Progenitor cell of endocrine pancreas (in vitro differentiated cells): ENCODE measurements at regions not wholly inside any gene's neighbourhood (a gene's known extent, or its start where the extent isn't known, plus 50 kb on each side); places are given as distances from the start of the nearest gene placed in this dataset.

Experiments used
- DNase-seq: peaks from one replicate; pipeline ENCODE4 v3.0.0; 2021; ENCODE audit warnings: low spot score; ENCODE audit not compliant: unreplicated experiment
- H3K27ac Mint-ChIP-seq: 2 replicates; pipeline ENCODE4 v1.8.0; 2021; ENCODE audit warnings: mild to moderate bottlenecking, moderate library complexity, mixed read lengths
- H3K27me3 Mint-ChIP-seq: 2 replicates; pipeline ENCODE4 v1.8.0; 2021; ENCODE audit warnings: mixed read lengths
- H3K36me3 Mint-ChIP-seq: 2 replicates; pipeline ENCODE4 v1.8.0; 2022; ENCODE audit warnings: mixed read lengths; ENCODE audit not compliant: insufficient read depth
- H3K4me1 Mint-ChIP-seq: 2 replicates; pipeline ENCODE4 v1.8.0; 2021; ENCODE audit warnings: low read depth, mixed read lengths
- H3K4me3 Mint-ChIP-seq: 2 replicates; pipeline ENCODE4 v1.8.0; 2021; ENCODE audit warnings: low read depth, mild to moderate bottlenecking, moderate library complexity, mixed read lengths
- H3K9me3 Mint-ChIP-seq: 2 replicates; pipeline ENCODE4 v1.8.0; 2021; ENCODE audit warnings: low read depth, mixed read lengths
- TF ChIP-seq, protein P1 (sequence below): fragments of 200-600 bp; sonication (generic); IDR thresholded peaks from one replicate; pipeline ENCODE4 v1.5.0; 2021; ENCODE audit warnings: antibody characterized with exemption, mild to moderate bottlenecking; ENCODE audit not compliant: unreplicated experiment

DNA sequence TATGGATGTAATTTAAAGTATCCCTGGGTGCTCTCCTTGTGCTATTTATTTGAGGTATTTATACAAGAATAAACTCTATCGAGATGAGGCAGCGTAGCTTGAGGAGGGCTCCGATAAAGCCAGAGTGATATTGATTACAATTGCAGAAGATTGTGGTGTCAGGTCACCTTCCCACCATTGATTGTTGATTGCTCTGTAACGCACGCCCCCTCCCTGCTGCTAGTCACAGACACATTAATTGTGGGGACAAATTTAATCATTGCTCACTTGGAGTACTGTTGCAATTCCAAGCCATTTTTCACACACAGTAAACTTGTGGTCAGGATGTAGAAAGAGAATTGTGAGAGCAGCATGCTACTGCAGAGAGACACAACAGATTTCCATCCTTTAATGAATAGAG lies 75.4 kb downstream of the IRX3 start:
- no peak overlapping the region for H3K27ac Mint-ChIP-seq
- no peaks in the 10 kb centered on the region for H3K9me3 Mint-ChIP-seq
- DNase-seq: no peak
- no peaks in the 10 kb centered on the region for H3K36me3 Mint-ChIP-seq
- H3K27me3 Mint-ChIP-seq: peaks cover 66% of the 10 kb centered on the region
- H3K4me1 Mint-ChIP-seq: peaks cover 13% of the 10 kb centered on the region
- TF ChIP-seq, protein P1, sequence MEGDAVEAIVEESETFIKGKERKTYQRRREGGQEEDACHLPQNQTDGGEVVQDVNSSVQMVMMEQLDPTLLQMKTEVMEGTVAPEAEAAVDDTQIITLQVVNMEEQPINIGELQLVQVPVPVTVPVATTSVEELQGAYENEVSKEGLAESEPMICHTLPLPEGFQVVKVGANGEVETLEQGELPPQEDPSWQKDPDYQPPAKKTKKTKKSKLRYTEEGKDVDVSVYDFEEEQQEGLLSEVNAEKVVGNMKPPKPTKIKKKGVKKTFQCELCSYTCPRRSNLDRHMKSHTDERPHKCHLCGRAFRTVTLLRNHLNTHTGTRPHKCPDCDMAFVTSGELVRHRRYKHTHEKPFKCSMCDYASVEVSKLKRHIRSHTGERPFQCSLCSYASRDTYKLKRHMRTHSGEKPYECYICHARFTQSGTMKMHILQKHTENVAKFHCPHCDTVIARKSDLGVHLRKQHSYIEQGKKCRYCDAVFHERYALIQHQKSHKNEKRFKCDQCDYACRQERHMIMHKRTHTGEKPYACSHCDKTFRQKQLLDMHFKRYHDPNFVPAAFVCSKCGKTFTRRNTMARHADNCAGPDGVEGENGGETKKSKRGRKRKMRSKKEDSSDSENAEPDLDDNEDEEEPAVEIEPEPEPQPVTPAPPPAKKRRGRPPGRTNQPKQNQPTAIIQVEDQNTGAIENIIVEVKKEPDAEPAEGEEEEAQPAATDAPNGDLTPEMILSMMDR: no peak
- H3K4me3 Mint-ChIP-seq: no peak overlapping the region

DNA sequence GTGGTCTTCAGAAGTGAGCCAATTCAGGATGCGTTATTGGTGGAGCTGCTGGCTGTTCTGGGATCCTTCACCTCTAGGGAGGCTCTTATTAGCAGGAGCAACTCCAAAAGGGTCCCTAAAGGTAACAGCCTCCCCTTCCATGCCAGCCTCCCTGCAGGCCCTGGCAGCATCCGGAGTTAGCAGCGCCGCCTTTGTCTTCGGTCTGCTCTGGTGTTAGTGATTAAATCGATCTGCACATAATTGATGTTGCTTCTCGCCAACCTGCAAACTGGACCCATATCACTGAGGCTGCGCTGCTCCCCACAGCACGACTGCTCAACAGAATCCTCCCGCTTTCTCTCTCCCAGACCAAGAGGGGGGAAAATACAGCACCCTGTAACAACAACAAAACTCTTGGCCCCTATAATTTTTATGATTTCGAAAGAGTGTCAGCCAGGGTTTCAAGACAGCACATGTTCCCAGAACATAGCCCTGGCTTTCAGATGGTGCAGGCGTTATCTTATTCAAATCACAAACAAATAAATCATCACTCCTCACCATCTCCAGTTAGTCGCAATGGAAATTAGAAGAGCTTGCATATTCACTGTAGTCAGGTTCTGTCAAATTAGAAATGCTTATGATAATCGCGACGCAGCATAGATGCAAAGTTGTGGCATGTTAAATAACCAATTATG lies 76.0 kb downstream of the IRX3 start:
- TF ChIP-seq, protein P1: no peak
- Mint-ChIP-seq H3K27me3 (peaks cover 65% of the 10 kb centered on the region), H3K9me3 (no peaks in the 10 kb centered on the region), H3K36me3 (no peaks in the 10 kb centered on the region), H3K4me3 (no peak overlapping the region), H3K27ac (no peak overlapping the region), H3K4me1 (peaks cover 13% of the 10 kb centered on the region)
- DNase-seq: no peak

GRCh38 chr16:54208237-54208636 lies 78.3 kb downstream of the IRX3 start:
- TF ChIP-seq, protein P1: no peak
- H3K27ac Mint-ChIP-seq: no peak overlapping the region
- no peak for DNase-seq
- H3K36me3 Mint-ChIP-seq: no peaks in the 10 kb centered on the region
- H3K27me3 Mint-ChIP-seq: peaks cover 63% of the 10 kb centered on the region
- no peaks in the 10 kb centered on the region for H3K9me3 Mint-ChIP-seq
- H3K4me1 Mint-ChIP-seq: peaks cover 13% of the 10 kb centered on the region
- H3K4me3 Mint-ChIP-seq: no peak overlapping the region

DNA sequence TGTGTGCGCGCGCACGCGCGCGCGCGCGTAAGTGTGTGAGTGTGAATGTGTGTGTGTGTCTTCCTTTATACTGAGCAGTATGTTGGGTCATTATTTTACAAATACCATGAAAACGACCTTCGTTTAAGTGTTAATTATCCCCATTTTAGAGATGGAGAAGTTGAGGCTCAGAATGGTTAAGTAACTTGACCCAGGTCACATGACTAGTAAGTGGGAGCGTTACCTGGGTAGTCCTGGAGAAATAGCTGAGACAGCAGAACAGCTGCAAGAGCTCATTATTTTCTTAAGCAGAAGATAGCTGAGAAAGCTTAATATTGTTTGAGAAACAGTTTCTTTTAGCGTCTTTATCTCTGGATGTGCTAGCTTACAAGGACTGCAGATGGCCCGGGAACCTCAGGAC lies 78.8 kb downstream of the IRX3 start:
- H3K4me1 Mint-ChIP-seq: peaks cover 13% of the 10 kb centered on the region
- H3K27ac Mint-ChIP-seq: no peak overlapping the region
- TF ChIP-seq, protein P1: no peak
- DNase-seq: no peak
- no peaks in the 10 kb centered on the region for H3K36me3 Mint-ChIP-seq
- no peak overlapping the region for H3K4me3 Mint-ChIP-seq
- peaks cover 59% of the 10 kb centered on the region for H3K27me3 Mint-ChIP-seq
- no peaks in the 10 kb centered on the region for H3K9me3 Mint-ChIP-seq

DNA sequence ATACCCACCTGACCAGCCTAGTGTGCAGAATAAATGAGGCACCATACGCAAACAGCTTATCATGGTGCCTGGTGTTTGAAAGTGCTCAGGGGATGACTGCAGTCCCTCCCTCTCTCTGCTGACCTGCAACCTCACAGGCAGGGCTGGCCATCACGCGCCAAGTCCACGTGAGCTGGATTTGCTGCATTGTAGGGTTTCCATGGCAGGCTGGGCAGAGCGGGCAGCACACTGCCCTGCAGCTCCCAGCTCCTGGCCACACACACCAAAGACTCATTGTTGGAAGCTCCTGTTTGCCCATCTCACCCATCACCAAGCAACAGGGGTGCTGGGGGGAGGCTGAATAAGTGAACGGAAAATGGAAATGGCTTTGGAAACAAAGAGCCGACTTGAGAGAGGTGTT lies 81.8 kb downstream of the IRX3 start:
- Mint-ChIP-seq H3K36me3 (no peaks in the 10 kb centered on the region), H3K27ac (no peak overlapping the region), H3K4me3 (no peak overlapping the region), H3K4me1 (no peaks in the 10 kb centered on the region), H3K9me3 (no peaks in the 10 kb centered on the region), H3K27me3 (peaks cover 57% of the 10 kb centered on the region)
- DNase-seq: no peak
- TF ChIP-seq, protein P1: no peak
